ENCODE measurements at regions not wholly inside any gene's neighbourhood (a gene's known extent, or its start where the extent isn't known, plus 50 kb on each side); places are given as distances from the start of the nearest gene placed in this dataset.

DNA sequence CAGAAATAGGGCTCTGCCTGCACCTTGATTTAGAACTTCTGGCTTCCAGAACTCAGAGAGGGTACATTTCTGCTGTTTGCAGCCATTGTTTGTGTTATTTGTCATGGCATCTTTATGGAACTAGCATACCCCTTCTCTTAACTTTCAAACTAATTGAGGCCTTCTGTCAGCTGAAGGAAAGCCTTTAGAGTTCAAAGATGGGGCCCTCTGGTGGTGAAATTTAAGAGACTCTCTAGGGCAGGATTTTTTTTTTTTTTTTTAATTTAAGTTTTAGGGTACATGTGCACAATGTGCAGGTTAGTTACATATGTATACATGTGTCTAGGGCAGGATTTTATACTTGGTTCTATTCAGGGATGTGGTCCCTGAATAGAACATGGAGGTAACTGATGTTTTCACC, 260.6 kb upstream of the LINC00305 start:
- TF ChIP-seq, protein P1, sequence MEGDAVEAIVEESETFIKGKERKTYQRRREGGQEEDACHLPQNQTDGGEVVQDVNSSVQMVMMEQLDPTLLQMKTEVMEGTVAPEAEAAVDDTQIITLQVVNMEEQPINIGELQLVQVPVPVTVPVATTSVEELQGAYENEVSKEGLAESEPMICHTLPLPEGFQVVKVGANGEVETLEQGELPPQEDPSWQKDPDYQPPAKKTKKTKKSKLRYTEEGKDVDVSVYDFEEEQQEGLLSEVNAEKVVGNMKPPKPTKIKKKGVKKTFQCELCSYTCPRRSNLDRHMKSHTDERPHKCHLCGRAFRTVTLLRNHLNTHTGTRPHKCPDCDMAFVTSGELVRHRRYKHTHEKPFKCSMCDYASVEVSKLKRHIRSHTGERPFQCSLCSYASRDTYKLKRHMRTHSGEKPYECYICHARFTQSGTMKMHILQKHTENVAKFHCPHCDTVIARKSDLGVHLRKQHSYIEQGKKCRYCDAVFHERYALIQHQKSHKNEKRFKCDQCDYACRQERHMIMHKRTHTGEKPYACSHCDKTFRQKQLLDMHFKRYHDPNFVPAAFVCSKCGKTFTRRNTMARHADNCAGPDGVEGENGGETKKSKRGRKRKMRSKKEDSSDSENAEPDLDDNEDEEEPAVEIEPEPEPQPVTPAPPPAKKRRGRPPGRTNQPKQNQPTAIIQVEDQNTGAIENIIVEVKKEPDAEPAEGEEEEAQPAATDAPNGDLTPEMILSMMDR (IDR thresholded peaks at IDR 0.05): peak; percentile 37 to 60 (median 49)
- no peak for TF ChIP-seq POLR2A (IDR thresholded peaks at IDR 0.05)
- Histone ChIP-seq H3K36me3 (replicated peaks in 1 of 2; ENCODE audit: insufficient read depth in 1 of 2, low read depth in 2 of 2) (no peaks in the 10 kb centered on the region), H3K4me1 (peaks cover 5% of the 10 kb centered on the region), H3K4me3 (no peak overlapping the region), H3K27ac (no peak overlapping the region), H3K27me3 (no peaks in the 10 kb centered on the region), H3K9me3 (no peaks in the 10 kb centered on the region)
- ATAC-seq (no peak), DNase-seq (peak in 2 of 4 donors; percentile 5 to 22)
- intact Hi-C loops (cut with DNase I): no loop called here

DNA sequence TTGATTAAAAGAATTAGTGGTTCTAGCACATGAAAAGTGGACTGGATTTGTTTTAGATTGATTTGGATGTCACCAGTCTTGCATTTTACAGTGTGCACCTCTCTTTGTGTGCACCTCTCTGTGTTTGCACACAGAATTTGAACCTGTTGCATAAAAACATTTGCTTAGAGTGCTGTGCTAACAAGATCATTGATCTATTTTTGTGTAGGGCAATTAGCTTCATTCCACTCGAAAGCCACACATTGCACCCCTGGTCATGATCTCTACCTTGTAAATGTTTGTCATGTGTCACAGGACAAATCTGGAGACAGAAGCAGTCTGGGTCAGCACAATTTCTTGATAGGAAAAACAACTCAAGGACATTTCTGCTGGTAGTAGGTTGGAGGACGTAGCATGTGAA, 258.7 kb upstream of the LINC00305 start:
- TF ChIP-seq POLR2A (IDR thresholded peaks at IDR 0.05): no peak
- TF ChIP-seq, protein P1 (IDR thresholded peaks at IDR 0.05): no peak
- no peak for ATAC-seq
- no peak overlapping the region for H3K27ac ChIP-seq
- no peaks in the 10 kb centered on the region for H3K36me3 ChIP-seq (replicated peaks in 1 of 2; ENCODE audit: insufficient read depth in 1 of 2, low read depth in 2 of 2)
- WGBS, 2 donors: 30 to 31% methylated on average over 2 of the region's 2 CpGs
- peaks cover 5% of the 10 kb centered on the region for H3K4me1 ChIP-seq
- intact Hi-C loops (cut with DNase I): no loop called here
- no peaks in the 10 kb centered on the region for H3K27me3 ChIP-seq
- no peak for DNase-seq
- H3K4me3 ChIP-seq: no peak overlapping the region
- H3K9me3 ChIP-seq: no peaks in the 10 kb centered on the region

GRCh38 chr18:64405161-64405560, 256.3 kb upstream of the LINC00305 start:
- no peak for TF ChIP-seq POLR2A (IDR thresholded peaks at IDR 0.05)
- TF ChIP-seq, protein P1 (IDR thresholded peaks at IDR 0.05): no peak
- DNase-seq: no peak
- no peak for ATAC-seq
- no peaks in the 10 kb centered on the region for H3K9me3 ChIP-seq
- peaks cover 5% of the 10 kb centered on the region for H3K4me1 ChIP-seq
- 76% methylated on average over 4 of the region's 4 CpGs for WGBS, 2 donors
- H3K27me3 ChIP-seq: no peaks in the 10 kb centered on the region
- no peak overlapping the region for H3K4me3 ChIP-seq
- H3K36me3 ChIP-seq (replicated peaks in 1 of 2; ENCODE audit: insufficient read depth in 1 of 2, low read depth in 2 of 2): no peaks in the 10 kb centered on the region
- intact Hi-C loops (cut with DNase I): no loop called here
- H3K27ac ChIP-seq: no peak overlapping the region

GRCh38 chr18:64403784-64404503, 255.1 kb upstream of the LINC00305 start:
- Histone ChIP-seq H3K36me3 (replicated peaks in 1 of 2; ENCODE audit: insufficient read depth in 1 of 2, low read depth in 2 of 2) (no peaks in the 10 kb centered on the region), H3K27me3 (no peaks in the 10 kb centered on the region), H3K4me3 (no peak overlapping the region), H3K9me3 (no peaks in the 10 kb centered on the region), H3K4me1 (peaks cover 5% of the 10 kb centered on the region), H3K27ac (no peak overlapping the region)
- WGBS, 2 donors: 42 to 54% methylated on average over 2 of the region's 2 CpGs
- DNase-seq (no peak), ATAC-seq (no peak)
- TF ChIP-seq, protein P1 (IDR thresholded peaks at IDR 0.05): no peak
- no peak for TF ChIP-seq POLR2A (IDR thresholded peaks at IDR 0.05)
- intact Hi-C loops (cut with DNase I): no loop called here

- WGBS, 2 donors: 34 to 46% methylated on average over 1 of the region's 1 CpG
- ATAC-seq (no peak), DNase-seq (no peak)
- H3K27me3 ChIP-seq: no peaks in the 10 kb centered on the region
- H3K4me1 ChIP-seq: peaks cover under 1% of the 10 kb centered on the region
- no peak overlapping the region for H3K4me3 ChIP-seq
- intact Hi-C loops (cut with DNase I): no loop called here
- no peaks in the 10 kb centered on the region for H3K36me3 ChIP-seq (replicated peaks in 1 of 2; ENCODE audit: insufficient read depth in 1 of 2, low read depth in 2 of 2)
- no peak for TF ChIP-seq POLR2A (IDR thresholded peaks at IDR 0.05)
- TF ChIP-seq, protein P1 (IDR thresholded peaks at IDR 0.05): no peak
- H3K9me3 ChIP-seq: no peaks in the 10 kb centered on the region
- H3K27ac ChIP-seq: no peak overlapping the region
Measured at GRCh38 chr18:64402636-64403035, 253.7 kb upstream of the LINC00305 start.

Data from body of pancreas (tissue), 4 donors.